ENCODE measurements at regions not wholly inside any gene's neighbourhood (a gene's known extent, or its start where the extent isn't known, plus 50 kb on each side); places are given as distances from the start of the nearest gene placed in this dataset.

DNA sequence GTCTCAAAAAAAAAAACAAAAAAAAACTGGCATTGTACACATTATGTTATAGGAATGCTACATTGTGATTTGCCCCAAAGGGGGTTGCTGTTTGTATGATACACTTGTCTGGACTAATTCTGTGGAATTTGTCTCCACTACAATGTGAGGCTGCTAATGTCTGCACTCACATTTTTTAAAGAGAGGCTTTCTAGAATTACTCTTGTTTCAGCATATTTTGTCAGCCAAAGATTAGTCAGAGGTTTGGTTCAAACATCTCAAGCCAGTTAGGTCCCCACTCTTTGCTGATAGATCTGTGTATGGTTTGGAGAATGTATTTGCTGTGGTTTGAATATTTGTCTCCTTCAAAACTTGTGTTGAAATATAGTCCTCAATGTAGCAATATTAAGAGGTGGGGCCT is 59.3 kb upstream of the ZNF169 start:
- Histone ChIP-seq H3K4me1 (no peaks in the 10 kb centered on the region), H3K27ac (no peak overlapping the region), H3K9me3 (no peaks in the 10 kb centered on the region), H3K27me3 (no peaks in the 10 kb centered on the region), H3K9ac (ENCODE audit: low read depth in 2 of 2, low read length in 2 of 2) (no peak overlapping the region), H3K36me3 (no peaks in the 10 kb centered on the region), H3K4me3 (no peak overlapping the region)
- intact Hi-C loops (cut with DNase I): no loop called here
- TF ChIP-seq, protein P1, sequence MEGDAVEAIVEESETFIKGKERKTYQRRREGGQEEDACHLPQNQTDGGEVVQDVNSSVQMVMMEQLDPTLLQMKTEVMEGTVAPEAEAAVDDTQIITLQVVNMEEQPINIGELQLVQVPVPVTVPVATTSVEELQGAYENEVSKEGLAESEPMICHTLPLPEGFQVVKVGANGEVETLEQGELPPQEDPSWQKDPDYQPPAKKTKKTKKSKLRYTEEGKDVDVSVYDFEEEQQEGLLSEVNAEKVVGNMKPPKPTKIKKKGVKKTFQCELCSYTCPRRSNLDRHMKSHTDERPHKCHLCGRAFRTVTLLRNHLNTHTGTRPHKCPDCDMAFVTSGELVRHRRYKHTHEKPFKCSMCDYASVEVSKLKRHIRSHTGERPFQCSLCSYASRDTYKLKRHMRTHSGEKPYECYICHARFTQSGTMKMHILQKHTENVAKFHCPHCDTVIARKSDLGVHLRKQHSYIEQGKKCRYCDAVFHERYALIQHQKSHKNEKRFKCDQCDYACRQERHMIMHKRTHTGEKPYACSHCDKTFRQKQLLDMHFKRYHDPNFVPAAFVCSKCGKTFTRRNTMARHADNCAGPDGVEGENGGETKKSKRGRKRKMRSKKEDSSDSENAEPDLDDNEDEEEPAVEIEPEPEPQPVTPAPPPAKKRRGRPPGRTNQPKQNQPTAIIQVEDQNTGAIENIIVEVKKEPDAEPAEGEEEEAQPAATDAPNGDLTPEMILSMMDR (IDR thresholded peaks at IDR 0.05): no peak
- no peak for DNase-seq

DNA sequence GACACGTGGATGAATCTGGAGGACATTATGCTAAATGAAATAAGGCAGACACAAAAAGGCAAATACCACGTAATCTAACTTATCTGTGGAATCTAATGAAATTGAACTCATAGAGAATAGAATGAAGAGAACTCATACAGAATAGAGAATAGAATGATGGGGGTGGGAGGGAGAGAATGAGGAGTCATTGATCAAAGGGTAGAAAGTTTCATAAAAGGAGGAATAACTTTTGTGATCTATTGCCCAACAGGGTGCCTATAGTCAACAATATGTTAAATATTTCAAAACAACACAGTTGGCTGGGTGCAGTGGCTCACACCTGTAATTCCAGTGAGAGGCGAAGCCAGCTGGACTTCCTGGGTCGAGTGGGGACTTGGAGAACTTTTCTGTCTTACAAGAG is 54.9 kb upstream of the ZNF169 start:
- H3K9me3 ChIP-seq: no peaks in the 10 kb centered on the region
- DNase-seq: no peak
- no peak overlapping the region for H3K4me3 ChIP-seq
- no peaks in the 10 kb centered on the region for H3K27me3 ChIP-seq
- no peaks in the 10 kb centered on the region for H3K4me1 ChIP-seq
- intact Hi-C loops (cut with DNase I): no loop called here
- TF ChIP-seq, protein P1 (IDR thresholded peaks at IDR 0.05): no peak
- no peak overlapping the region for H3K27ac ChIP-seq
- H3K9ac ChIP-seq (ENCODE audit: low read depth in 2 of 2, low read length in 2 of 2): no peak overlapping the region
- no peaks in the 10 kb centered on the region for H3K36me3 ChIP-seq

DNA sequence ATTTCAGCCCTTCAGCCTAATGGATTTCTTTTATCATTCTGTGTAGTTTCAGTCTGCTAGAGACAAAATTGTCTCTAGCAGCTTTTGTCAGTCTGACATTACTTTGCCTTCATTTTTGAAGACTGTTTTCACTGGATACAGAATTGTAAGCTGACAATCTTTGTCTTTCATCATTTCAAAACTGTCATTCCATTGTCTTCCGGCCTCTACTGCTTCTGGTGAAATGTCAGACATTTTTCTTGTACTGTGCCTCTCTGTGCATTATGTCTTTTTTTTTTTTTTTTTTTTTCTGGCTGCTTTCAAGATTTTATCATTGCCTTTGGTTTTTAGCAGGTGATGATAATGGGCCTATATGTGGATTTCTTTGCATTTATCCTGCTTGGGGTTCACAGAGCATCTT is 51.3 kb upstream of the ZNF169 start:
- H3K9ac ChIP-seq (ENCODE audit: low read depth in 2 of 2, low read length in 2 of 2): no peak overlapping the region
- no peaks in the 10 kb centered on the region for H3K4me1 ChIP-seq
- no peaks in the 10 kb centered on the region for H3K36me3 ChIP-seq
- TF ChIP-seq, protein P1 (IDR thresholded peaks at IDR 0.05): no peak
- intact Hi-C loops (cut with DNase I): no loop called here
- no peaks in the 10 kb centered on the region for H3K27me3 ChIP-seq
- H3K4me3 ChIP-seq: no peak overlapping the region
- no peaks in the 10 kb centered on the region for H3K9me3 ChIP-seq
- no peak overlapping the region for H3K27ac ChIP-seq
- DNase-seq: no peak

Small RNA genes lying in the stretch of these regions (microRNA-seq; reads per million reads assigned to microRNA genes)
- gene MIRLET7A1 (579 reads per million, percentile 73 among the genes with 10 or more reads in this experiment), gene MIRLET7D (16,887 reads per million, percentile 96 among the genes with 10 or more reads in this experiment), gene MIRLET7F1 (510 reads per million, percentile 70 among the genes with 10 or more reads in this experiment)
